Left lung (tissue), 4 donors: ENCODE measurements at regions not wholly inside any gene's neighbourhood (a gene's known extent, or its start where the extent isn't known, plus 50 kb on each side); places are given as distances from the start of the nearest gene placed in this dataset.

Experiments used
- ATAC-seq: fragments of 200-7000 bp; cut with Tn5 transposase; one replicate; pipeline ENCODE4 v1.9.1; 2020; ENCODE audit warnings: moderate library complexity
- DNase-seq, 4 donors: peaks; one replicate each; pipeline ENCODE4 v3.0.0-alpha.2; 2013 to 2020
- H3K27ac ChIP-seq, 2 donors: fragments of 200-600 bp; sonication (generic) in 1 of 2; one replicate each; pipeline versions ENCODE4 v1.5.0 to v1.8.0; 2020 to 2021
- H3K27me3 ChIP-seq, 2 donors: fragments of 200-600 bp; sonication (generic) in 1 of 2; one replicate each; pipeline versions ENCODE4 v1.5.0 to v1.8.0; 2020 to 2021
- H3K36me3 ChIP-seq, 2 donors: fragments of 200-600 bp; sonication (generic) in 1 of 2; one replicate each; pipeline versions ENCODE4 v1.5.0 to v1.8.0; 2020 to 2021
- H3K4me1 ChIP-seq, 2 donors: fragments of 200-600 bp; one replicate each; pipeline ENCODE4 v1.8.0; 2021
- H3K4me3 ChIP-seq, 2 donors: fragments of 200-600 bp; sonication (generic) in 1 of 2; one replicate each; pipeline versions ENCODE4 v1.5.0 to v1.8.0; 2020 to 2021; ENCODE audit warnings: mild to moderate bottlenecking in 1 of 2
- H3K9me3 ChIP-seq, 2 donors: fragments of 200-600 bp; sonication (generic) in 1 of 2; one replicate each; pipeline versions ENCODE4 v1.5.0 to v1.8.0; 2020 to 2021
- CTCF ChIP-seq, 2 donors: fragments of 200-600 bp; sonication (generic) in 1 of 2; IDR thresholded peaks; one replicate each; pipeline versions ENCODE4 v1.5.0 to v1.8.0; 2021; ENCODE audit warnings: antibody characterized with exemption in 2 of 2
- intact Hi-C, 2 donors: fragments of 100-400 bp; cut with DNase I; formaldehyde crosslinking; loops; one replicate each; pipeline versions ENCODE4 v1.11.2 to v1.14.2; 2022
- donor health status: DM: no; HTN: yes; CAD: no.
- donor health status: DM: no; HTN: no; CAD: no.

DNA sequence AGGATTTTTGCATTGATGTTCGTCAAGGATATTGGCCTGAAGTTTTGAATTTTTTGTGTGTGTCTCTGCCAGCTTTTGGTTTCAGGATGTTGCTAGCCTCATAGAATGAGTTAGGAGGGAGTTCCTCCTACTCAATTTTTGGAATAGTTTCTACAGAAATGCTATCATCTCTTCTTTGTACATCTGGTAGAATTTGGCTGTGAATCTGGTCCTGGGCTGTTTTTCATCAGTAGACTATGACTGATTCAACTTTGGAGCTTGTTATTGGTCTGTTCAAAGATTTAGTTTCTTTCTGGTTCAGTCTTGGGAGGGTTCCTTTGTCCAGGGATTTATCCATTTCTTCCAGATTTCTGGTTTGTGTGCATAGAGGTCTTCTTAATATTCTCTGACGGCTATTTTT, 166.7 kb downstream of the ST6GAL2 start:
- H3K4me1 ChIP-seq: no peaks in the 10 kb centered on the region
- no peak for TF ChIP-seq CTCF (IDR thresholded peaks at IDR 0.05)
- H3K9me3 ChIP-seq: peaks cover 0 to 17% of the 10 kb centered on the region in 2 donors
- no peaks in the 10 kb centered on the region for H3K36me3 ChIP-seq
- H3K27ac ChIP-seq: no peak overlapping the region
- H3K4me3 ChIP-seq: no peak overlapping the region
- ATAC-seq (no peak), DNase-seq (no peak)
- intact Hi-C loops: no loop called here
- H3K27me3 ChIP-seq: no peaks in the 10 kb centered on the region

DNA sequence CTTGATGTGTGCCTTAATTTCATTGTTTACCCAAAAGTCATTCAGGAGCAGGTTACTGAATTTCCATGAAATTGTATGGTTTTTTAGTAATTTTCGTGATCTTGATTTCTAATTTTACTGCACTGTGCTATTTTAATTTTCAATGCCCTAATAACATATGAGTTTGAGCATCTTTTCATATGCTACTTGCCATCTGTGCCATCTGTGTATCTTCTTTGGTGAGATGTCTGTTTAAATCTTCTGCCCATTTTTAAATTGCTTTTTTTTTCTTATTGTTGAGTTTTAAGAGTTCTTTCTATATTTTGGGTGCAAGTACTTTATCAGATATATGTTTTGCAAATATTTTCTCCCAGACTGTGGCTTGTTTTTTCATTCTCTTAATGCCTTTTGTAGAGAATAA, 165.9 kb downstream of the ST6GAL2 start:
- DNase-seq: no peak
- Histone ChIP-seq H3K4me1 (no peaks in the 10 kb centered on the region), H3K36me3 (no peaks in the 10 kb centered on the region), H3K4me3 (no peak overlapping the region), H3K27ac (no peak overlapping the region), H3K27me3 (no peaks in the 10 kb centered on the region), H3K9me3 (peaks cover 0 to 14% of the 10 kb centered on the region in 2 donors)
- no peak for ATAC-seq
- no peak for TF ChIP-seq CTCF (IDR thresholded peaks at IDR 0.05)
- intact Hi-C loops: no loop called here

DNA sequence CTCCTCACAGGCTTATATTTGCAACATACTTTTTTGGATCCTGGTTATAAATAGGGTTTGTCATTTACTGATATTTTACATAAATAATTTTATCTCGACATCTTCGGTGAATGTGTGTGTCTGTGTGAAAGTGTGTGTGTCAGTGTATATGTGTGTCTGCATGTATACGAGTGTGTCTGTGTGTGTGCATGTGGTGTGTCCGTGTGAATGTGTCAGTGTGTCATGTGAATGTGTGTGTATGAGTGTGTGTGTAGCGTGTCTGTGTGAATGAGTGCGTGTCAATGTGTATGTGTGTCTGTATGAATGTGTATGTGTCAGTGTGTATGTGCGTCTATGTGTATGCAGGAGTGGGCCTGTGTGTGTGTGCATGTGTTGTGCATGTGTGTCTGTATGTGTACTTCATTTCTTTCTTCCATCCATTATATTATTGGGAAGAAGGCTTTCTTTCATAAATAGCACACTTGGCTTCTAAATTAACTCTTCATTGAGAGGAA, 161.6 kb downstream of the ST6GAL2 start:
- H3K4me1 ChIP-seq: no peaks in the 10 kb centered on the region
- intact Hi-C loops: no loop called here

GRCh38 chr2:106734165-106734564, 151.8 kb downstream of the ST6GAL2 start:
- ATAC-seq (no peak), DNase-seq (no peak)
- Histone ChIP-seq H3K27me3 (no peaks in the 10 kb centered on the region), H3K36me3 (no peaks in the 10 kb centered on the region), H3K9me3 (peaks cover 0 to 10% of the 10 kb centered on the region in 2 donors), H3K4me1 (no peaks in the 10 kb centered on the region), H3K27ac (no peak overlapping the region), H3K4me3 (no peak overlapping the region)
- TF ChIP-seq CTCF (IDR thresholded peaks at IDR 0.05): no peak
- intact Hi-C loops: no loop called here

More for the DNA sequence above, 161.6 kb downstream of the ST6GAL2 start:
- H3K27ac ChIP-seq: no peak overlapping the region
- ATAC-seq: no peak
- H3K9me3 ChIP-seq: no peaks in the 10 kb centered on the region
- TF ChIP-seq CTCF (IDR thresholded peaks at IDR 0.05): no peak
- no peaks in the 10 kb centered on the region for H3K27me3 ChIP-seq
- no peak for DNase-seq
- no peak overlapping the region for H3K4me3 ChIP-seq
- H3K36me3 ChIP-seq: no peaks in the 10 kb centered on the region

- peaks cover 0 to 10% of the 10 kb centered on the region in 2 donors for H3K9me3 ChIP-seq
- no peak for ATAC-seq
- H3K4me3 ChIP-seq: no peak overlapping the region
- no peaks in the 10 kb centered on the region for H3K4me1 ChIP-seq
- H3K27me3 ChIP-seq: no peaks in the 10 kb centered on the region
- H3K36me3 ChIP-seq: no peaks in the 10 kb centered on the region
- no peak for DNase-seq
- intact Hi-C loops: no loop called here
- no peak for TF ChIP-seq CTCF (IDR thresholded peaks at IDR 0.05)
- no peak overlapping the region for H3K27ac ChIP-seq
Observed at GRCh38 chr2:106735807-106736206, 150.2 kb downstream of the ST6GAL2 start.
